ENCODE measurements at regions not wholly inside any gene's neighbourhood (a gene's known extent, or its start where the extent isn't known, plus 50 kb on each side); places are given as distances from the start of the nearest gene placed in this dataset.

DNA sequence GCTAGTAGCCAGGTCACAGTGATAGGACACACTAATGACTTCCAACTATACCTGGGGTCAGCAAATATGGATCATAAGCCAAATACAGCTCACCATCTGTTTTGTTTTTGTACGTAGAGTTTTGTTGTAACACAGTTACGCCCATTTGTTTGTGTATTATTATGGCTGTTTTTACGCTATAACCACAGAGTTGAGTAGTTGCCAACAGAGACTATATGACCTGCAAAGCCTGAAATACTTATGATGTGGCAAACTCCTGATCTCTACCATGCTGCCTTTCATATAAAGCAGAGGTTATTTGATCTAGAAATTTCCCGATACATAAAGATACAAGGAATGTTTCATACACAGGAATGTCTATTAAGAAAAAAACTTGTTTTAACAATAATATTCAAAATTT lies 152.2 kb downstream of the HNMT start:
- H3K4me2 ChIP-seq, result no peak overlapping the region
- no peaks in the 10 kb centered on the region for H3K27me3 ChIP-seq
- no peak overlapping the region for H3K9ac ChIP-seq
- H3K4me3 ChIP-seq, result no peak overlapping the region
- H3K36me3 ChIP-seq, result no peaks in the 10 kb centered on the region
- H3K4me1 ChIP-seq, result no peaks in the 10 kb centered on the region
- H3K9me3 ChIP-seq (replicated peaks in 1 of 11), result 0 out of 22 replicates have a peak, but pooled peaks cover 0 to 5% (median 0%) of the 10 kb centered on the region in 11 experiments
- no peak overlapping the region for H3K27ac ChIP-seq
- H4K20me1 ChIP-seq, result no peaks in the 10 kb centered on the region
- TF ChIP-seq Cebpa-rat (IDR thresholded peaks at IDR 0.05), result no peak

DNA sequence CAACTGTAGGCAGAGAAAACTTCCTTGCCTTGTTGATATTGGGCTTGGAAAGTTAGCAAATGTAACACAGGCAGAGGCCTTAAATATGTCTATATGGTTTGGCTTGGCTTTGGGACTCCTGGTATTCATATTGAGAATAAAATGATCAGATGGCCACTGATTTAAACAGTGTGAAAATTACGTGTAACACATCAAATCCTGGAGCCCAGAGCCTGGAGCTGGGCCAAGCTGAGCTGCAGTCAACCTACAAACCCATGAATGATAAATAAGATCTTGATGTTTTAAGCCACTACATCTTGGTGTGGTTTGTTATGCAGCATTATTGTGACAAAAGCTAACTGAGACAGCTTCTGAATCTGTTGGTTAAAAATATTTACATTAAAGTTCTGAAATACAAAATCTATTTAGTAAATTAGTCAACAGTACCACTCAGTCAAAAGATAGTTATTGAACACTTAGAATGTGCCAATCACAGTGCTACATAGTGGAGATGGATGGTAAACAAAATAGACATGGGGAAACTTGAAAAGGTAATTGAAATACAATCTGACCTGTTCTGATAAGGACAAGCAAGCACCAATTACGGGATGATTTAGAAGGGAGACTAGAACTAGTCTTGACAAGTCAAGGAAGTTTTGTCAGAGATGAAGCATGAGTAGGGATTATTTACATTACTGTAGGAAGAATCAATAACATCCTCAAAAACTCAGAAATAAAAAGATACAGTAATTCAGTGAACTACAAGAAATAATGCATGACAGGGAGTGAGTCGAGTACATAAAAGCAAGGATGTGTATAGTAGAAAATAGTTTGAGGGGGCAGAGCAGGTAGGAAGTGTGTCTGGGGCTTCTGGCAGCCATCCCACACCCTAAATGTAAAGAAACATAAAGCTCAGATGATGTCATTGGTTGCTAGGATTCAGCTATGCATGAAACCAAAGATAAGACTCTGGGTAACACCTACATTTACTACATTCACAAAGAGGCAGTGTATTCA lies 157.7 kb downstream of the HNMT start:
- Histone ChIP-seq H3K4me2 (no peak overlapping the region), H4K20me1 (no peaks in the 10 kb centered on the region), H3K36me3 (no peaks in the 10 kb centered on the region), H3K27ac (no peak overlapping the region), H3K9me3 (replicated peaks in 1 of 11) (no peaks in the 10 kb centered on the region), H3K4me1 (no peaks in the 10 kb centered on the region), H3K9ac (no peak overlapping the region), H3K27me3 (no peaks in the 10 kb centered on the region), H3K4me3 (no peak overlapping the region)
- TF ChIP-seq Cebpa-rat (IDR thresholded peaks at IDR 0.05), result no peak

DNA sequence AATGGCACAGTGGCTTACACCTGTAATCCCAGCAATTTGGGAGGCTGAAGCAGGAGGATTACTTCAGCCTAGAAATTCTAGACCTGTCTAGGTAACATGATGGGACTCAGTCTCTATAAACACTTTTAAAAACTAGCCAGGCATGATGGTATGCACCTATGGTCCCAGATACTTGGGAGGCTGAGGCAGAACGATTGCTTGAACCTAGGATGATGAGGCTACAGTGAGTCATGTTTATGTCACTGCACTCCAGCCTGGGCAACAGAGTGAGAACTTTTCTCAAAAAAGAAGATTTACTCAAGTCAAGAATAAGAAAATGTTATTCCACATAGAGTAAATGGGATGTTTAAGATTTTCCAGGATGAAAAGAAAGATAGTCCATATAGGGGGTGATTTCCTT lies 158.6 kb downstream of the HNMT start:
- Histone ChIP-seq H3K9me3 (replicated peaks in 1 of 11) (no peaks in the 10 kb centered on the region), H3K36me3 (no peaks in the 10 kb centered on the region), H4K20me1 (no peaks in the 10 kb centered on the region), H3K9ac (no peak overlapping the region), H3K27ac (no peak overlapping the region), H3K4me3 (no peak overlapping the region), H3K27me3 (no peaks in the 10 kb centered on the region), H3K4me2 (no peak overlapping the region), H3K4me1 (no peaks in the 10 kb centered on the region)
- TF ChIP-seq Cebpa-rat (IDR thresholded peaks at IDR 0.05), result no peak

- H3K4me3 ChIP-seq, result no peak overlapping the region
- H3K4me1 ChIP-seq, result no peaks in the 10 kb centered on the region
- H3K27me3 ChIP-seq, result no peaks in the 10 kb centered on the region
- no peaks in the 10 kb centered on the region for H3K9me3 ChIP-seq (replicated peaks in 1 of 11)
- H3K27ac ChIP-seq, result no peak overlapping the region
- no peaks in the 10 kb centered on the region for H4K20me1 ChIP-seq
- H3K36me3 ChIP-seq, result no peaks in the 10 kb centered on the region
- no peak overlapping the region for H3K9ac ChIP-seq
- no peak for TF ChIP-seq Cebpa-rat (IDR thresholded peaks at IDR 0.05)
- H3K4me2 ChIP-seq, result no peak overlapping the region
Observed at GRCh38 chr2:138123741-138124140, 159.5 kb downstream of the HNMT start.

- no peaks in the 10 kb centered on the region for H4K20me1 ChIP-seq
- no peak overlapping the region for H3K9ac ChIP-seq
- H3K9me3 ChIP-seq (replicated peaks in 1 of 11), result no peaks in the 10 kb centered on the region
- no peaks in the 10 kb centered on the region for H3K4me1 ChIP-seq
- no peak overlapping the region for H3K4me2 ChIP-seq
- H3K27ac ChIP-seq, result no peak overlapping the region
- H3K4me3 ChIP-seq, result no peak overlapping the region
- H3K36me3 ChIP-seq, result no peaks in the 10 kb centered on the region
- TF ChIP-seq Cebpa-rat (IDR thresholded peaks at IDR 0.05), result no peak
- H3K27me3 ChIP-seq, result no peaks in the 10 kb centered on the region
Observed at GRCh38 chr2:138124521-138124920, 160.2 kb downstream of the HNMT start.

DNA sequence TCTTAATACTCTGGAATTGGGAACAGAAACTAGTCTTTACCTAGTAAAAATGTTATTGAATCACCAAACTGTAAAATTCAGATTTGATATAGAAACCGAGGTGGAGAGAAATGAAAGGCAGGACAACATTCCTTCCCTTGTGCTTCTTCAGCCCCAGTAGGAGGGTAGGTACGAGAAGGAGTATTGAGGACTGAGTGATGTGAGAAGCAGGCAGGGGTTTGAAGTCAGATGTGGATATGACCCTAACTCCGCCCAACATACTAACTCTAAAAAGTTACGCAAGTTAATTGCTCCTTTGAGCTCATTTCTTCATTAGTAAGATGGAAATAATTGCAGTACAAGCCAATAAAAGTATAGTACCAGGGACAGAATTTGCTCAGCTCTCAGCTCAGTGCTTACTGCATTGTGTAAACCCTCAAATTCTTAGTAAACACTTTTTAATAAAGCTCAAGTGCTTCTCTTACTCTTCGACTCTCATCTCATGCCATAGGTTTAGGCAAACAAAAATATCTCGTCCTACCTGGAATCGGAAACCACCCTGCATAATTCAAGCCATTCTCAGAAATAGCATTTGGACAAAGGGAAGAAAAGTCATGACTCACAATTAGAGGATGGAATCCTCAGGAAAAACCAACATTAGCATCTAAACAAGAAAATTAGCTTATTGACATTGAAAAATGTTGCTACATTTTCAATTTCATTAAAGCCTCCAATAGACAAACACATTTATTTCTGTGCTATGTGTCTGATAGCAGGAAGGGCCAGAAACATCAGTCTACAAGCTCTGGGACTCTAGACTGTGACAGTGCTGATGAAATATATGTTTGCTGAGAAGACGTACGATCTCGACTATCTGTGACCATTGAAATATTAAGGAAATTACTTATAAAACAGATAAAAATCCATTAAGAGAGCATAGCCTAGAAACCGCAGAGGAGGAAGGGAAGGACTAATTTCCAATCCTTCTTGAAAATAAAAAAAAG lies 161.3 kb downstream of the HNMT start:
- no peaks in the 10 kb centered on the region for H4K20me1 ChIP-seq
- no peak overlapping the region for H3K4me3 ChIP-seq
- no peak overlapping the region for H3K9ac ChIP-seq
- no peaks in the 10 kb centered on the region for H3K36me3 ChIP-seq
- H3K4me2 ChIP-seq, result no peak overlapping the region
- no peaks in the 10 kb centered on the region for H3K9me3 ChIP-seq (replicated peaks in 1 of 11)
- no peak overlapping the region for H3K27ac ChIP-seq
- no peak for TF ChIP-seq Cebpa-rat (IDR thresholded peaks at IDR 0.05)
- H3K4me1 ChIP-seq, result no peaks in the 10 kb centered on the region
- H3K27me3 ChIP-seq, result no peaks in the 10 kb centered on the region

DNA sequence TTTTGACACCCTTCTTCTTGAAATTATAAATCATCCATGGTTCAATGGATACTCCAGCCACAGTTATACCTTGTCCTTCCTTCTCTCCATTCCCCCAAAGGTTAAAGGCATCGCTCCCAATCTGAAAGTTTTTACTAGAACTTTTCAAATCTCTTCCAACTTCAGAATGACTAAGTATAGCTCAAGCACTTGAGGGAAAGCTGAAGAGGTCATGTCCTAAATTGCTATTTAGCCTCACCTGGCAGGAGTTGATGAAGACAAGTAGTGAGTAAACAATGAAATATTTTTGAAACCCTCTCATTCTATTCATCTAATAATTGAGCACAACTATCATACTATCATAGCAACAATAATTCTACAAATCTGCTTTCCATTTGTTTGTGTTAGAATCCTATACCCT lies 167.8 kb downstream of the HNMT start:
- no peaks in the 10 kb centered on the region for H3K36me3 ChIP-seq
- no peaks in the 10 kb centered on the region for H3K9me3 ChIP-seq (replicated peaks in 1 of 11)
- H3K4me2 ChIP-seq, result no peak overlapping the region
- no peak overlapping the region for H3K9ac ChIP-seq
- H3K4me3 ChIP-seq, result no peak overlapping the region
- no peaks in the 10 kb centered on the region for H3K27me3 ChIP-seq
- no peak for TF ChIP-seq Cebpa-rat (IDR thresholded peaks at IDR 0.05)
- no peaks in the 10 kb centered on the region for H3K4me1 ChIP-seq
- H4K20me1 ChIP-seq, result no peaks in the 10 kb centered on the region
- no peak overlapping the region for H3K27ac ChIP-seq

GRCh38 chr2:138137949-138138348 lies 173.7 kb downstream of the HNMT start:
- Histone ChIP-seq H3K36me3 (no peaks in the 10 kb centered on the region), H3K27me3 (no peaks in the 10 kb centered on the region), H3K4me1 (no peaks in the 10 kb centered on the region), H3K4me3 (no peak overlapping the region), H3K9me3 (replicated peaks in 1 of 11) (0 out of 22 replicates have a peak, but pooled peaks cover 0 to 3% (median 0%) of the 10 kb centered on the region in 11 experiments), H4K20me1 (no peaks in the 10 kb centered on the region), H3K27ac (no peak overlapping the region), H3K9ac (no peak overlapping the region), H3K4me2 (no peak overlapping the region)
- TF ChIP-seq Cebpa-rat (IDR thresholded peaks at IDR 0.05), result no peak

DNA sequence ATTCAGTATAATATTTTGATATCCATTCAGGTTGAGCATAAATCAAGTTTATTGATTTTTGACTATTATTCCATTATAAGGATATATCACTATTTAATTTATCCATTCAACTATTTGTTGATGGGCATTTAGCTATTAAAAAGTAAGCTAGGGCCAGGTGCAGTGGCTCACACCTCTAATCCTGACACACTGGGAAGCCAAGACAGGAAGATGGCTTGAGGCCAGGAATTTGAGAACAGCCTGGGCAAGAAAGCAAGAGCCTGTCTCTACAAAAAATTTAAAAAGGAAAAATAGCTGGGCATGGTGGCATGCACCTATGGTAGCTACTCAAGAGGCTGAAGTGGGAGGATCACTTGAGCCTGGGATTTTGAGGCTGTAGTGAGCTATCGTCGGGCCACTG lies 183.5 kb downstream of the HNMT start:
- no peaks in the 10 kb centered on the region for H3K4me1 ChIP-seq
- H3K9ac ChIP-seq, result no peak overlapping the region
- H3K4me3 ChIP-seq, result no peak overlapping the region
- TF ChIP-seq Cebpa-rat (IDR thresholded peaks at IDR 0.05), result no peak
- no peaks in the 10 kb centered on the region for H3K36me3 ChIP-seq
- H4K20me1 ChIP-seq, result no peaks in the 10 kb centered on the region
- H3K27ac ChIP-seq, result no peak overlapping the region
- no peak overlapping the region for H3K4me2 ChIP-seq
- no peaks in the 10 kb centered on the region for H3K9me3 ChIP-seq (replicated peaks in 1 of 11)
- H3K27me3 ChIP-seq, result no peaks in the 10 kb centered on the region

Data from BLaER1 treated with 17β-estradiol and CSF1 and Interleukin-3, amounts not matched to agents 10 nM and 100 nM (cell line).